Activated effector memory CD4-positive, alpha-beta T cell treated with Interleukin-2 at 50 U/mL for 16 hours (primary cell): ENCODE measurements at regions not wholly inside any gene's neighbourhood (a gene's known extent, or its start where the extent isn't known, plus 50 kb on each side); places are given as distances from the start of the nearest gene placed in this dataset.
"Not testable (repeated sequence)": the region's sequence is repeated elsewhere in the genome, so short reads cannot be mapped to it uniquely, and the experiment has no call there.

Source experiments
- DNase-seq: peaks from one replicate; pipeline ENCODE4 v3.0.0-alpha.2; 2020

GRCh38 chr16:29255957-29256356 lies 150.6 kb downstream of the NPIPB11 start:
- DNase-seq = not testable (repeated sequence)

- DNase-seq = not testable (repeated sequence)
Observed at GRCh38 chr16:29255496-29255796, 151.1 kb downstream of the NPIPB11 start.

GRCh38 chr16:29254676-29255495 lies 151.6 kb downstream of the NPIPB11 start:
- DNase-seq = no peak

- DNase-seq = not testable (repeated sequence)
Observed at GRCh38 chr16:29253716-29254590, 152.6 kb downstream of the NPIPB11 start.

- not testable (repeated sequence) for DNase-seq
Observed at GRCh38 chr16:29253066-29253590, 153.4 kb downstream of the NPIPB11 start.

GRCh38 chr16:29252311-29252710 lies 154.2 kb downstream of the NPIPB11 start:
- not testable (repeated sequence) for DNase-seq

- DNase-seq = not testable (repeated sequence)
Observed at GRCh38 chr16:29251571-29252011, 154.9 kb downstream of the NPIPB11 start.

GRCh38 chr16:29250923-29251434 lies 155.5 kb downstream of the NPIPB11 start:
- DNase-seq = not testable (repeated sequence)

GRCh38 chr16:29250469-29250868 lies 156.0 kb downstream of the NPIPB11 start:
- not testable (repeated sequence) for DNase-seq

GRCh38 chr16:29248940-29249318 lies 157.6 kb downstream of the NPIPB11 start:
- not testable (repeated sequence) for DNase-seq

GRCh38 chr16:29248306-29248939 lies 158.1 kb downstream of the NPIPB11 start:
- DNase-seq = not testable (repeated sequence)

- not testable (repeated sequence) for DNase-seq
Observed at GRCh38 chr16:29246091-29246490, 160.4 kb downstream of the NPIPB11 start.

- DNase-seq = no peak
Observed at GRCh38 chr16:29237971-29238370, 168.5 kb downstream of the NPIPB11 start.

- not testable (repeated sequence) for DNase-seq
Observed at GRCh38 chr16:29237495-29237894, 169.0 kb downstream of the NPIPB11 start.

GRCh38 chr16:29237023-29237422 lies 169.5 kb downstream of the NPIPB11 start:
- not testable (repeated sequence) for DNase-seq

GRCh38 chr16:29235836-29236370 lies 170.6 kb downstream of the NPIPB11 start:
- not testable (repeated sequence) for DNase-seq

GRCh38 chr16:29234536-29235275 lies 171.8 kb downstream of the NPIPB11 start:
- not testable (repeated sequence) for DNase-seq

GRCh38 chr16:29233705-29234404 lies 172.7 kb downstream of the NPIPB11 start:
- not testable (repeated sequence) for DNase-seq

GRCh38 chr16:29232811-29233704 lies 173.5 kb downstream of the NPIPB11 start:
- no peak for DNase-seq

- not testable (repeated sequence) for DNase-seq
Observed at GRCh38 chr16:29232160-29232705, 174.3 kb downstream of the NPIPB11 start.
